Colon (tissue), 2 donors: ENCODE measurements at regions not wholly inside any gene's neighbourhood (a gene's known extent, or its start where the extent isn't known, plus 50 kb on each side); places are given as distances from the start of the nearest gene placed in this dataset.
"Not testable (repeated sequence)": the region's sequence is repeated elsewhere in the genome, so short reads cannot be mapped to it uniquely, and the experiment has no call there.

Source experiments
- FAIRE-seq: peaks from 2 replicates; lab custom pipeline; 2012; peaks lifted over from hg19 to GRCh38; lab: Jason Lieb, UNC
- donor health status: control.
- donor health status: control.

DNA sequence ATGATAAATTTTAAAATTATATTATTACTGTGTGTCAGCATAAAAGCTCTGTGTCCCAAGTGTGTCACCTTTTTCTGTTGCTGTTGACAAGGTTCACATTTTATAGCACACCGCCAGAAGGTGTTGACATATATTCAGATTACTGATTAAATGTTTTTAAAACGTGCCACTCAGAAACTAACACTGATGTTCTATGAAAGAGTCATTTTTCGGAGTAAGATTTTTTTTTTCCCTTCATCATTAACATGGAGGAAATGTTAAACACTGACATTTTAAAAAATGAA lies 197.5 kb downstream of the TM9SF2 start:
- FAIRE-seq, result no peak

GRCh38 chr13:99698010-99698815 lies 196.9 kb downstream of the TM9SF2 start:
- no peak for FAIRE-seq

DNA sequence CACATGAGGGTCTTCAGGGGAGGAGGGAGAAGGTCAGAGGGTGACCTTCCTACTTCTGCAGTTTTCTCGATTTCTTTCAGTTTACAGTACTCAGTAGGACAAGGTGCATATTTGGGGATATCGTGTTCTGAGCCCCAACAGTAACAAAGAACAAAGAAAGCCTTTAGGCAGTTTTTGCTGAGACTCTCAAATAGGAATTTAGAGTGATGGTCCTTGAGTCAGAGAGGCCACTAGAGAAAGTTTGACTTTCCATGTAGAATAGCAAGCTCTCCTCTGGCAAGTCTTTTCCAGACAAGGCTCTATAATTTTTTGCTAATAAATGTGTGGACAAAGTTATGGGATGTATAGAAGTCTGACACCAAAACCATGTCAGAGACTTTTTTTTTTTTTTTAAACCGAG lies 194.6 kb downstream of the TM9SF2 start:
- FAIRE-seq, result no peak

DNA sequence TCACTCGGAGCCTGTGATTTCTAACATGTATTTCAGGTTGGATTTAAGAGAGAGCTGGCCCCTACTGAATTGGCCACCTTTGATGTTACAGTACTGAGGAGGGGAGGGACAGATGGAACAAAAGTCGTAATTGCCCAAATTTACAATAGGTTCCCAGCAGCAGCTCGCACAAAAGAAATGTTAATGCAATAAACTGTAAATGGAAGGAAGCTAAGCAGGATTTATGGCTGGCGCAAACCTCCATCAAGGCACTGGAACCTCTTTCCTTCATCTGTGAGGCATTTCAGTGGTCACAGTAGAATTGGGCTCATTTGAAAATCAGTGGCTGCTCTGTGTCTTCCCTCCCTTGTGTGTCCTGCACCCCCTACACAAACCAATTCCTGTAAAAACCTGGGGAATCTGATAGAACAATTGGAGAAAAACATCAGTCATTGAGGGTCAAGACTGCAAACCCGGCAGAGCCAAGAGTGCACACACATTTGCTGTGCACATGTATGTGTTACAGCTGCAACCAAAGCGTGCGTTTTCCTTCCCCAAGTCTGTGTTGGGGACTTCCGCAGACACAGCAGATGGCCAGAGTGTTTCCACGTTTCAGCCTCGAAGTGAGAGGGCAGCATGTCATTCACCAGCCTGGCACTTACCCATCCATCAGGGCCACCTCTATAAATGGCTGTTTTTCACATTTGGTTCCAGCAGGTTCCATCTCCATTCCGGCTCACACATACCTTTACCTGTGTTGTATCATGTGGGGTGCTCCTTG lies 192.8 kb downstream of the TM9SF2 start:
- no peak for FAIRE-seq

DNA sequence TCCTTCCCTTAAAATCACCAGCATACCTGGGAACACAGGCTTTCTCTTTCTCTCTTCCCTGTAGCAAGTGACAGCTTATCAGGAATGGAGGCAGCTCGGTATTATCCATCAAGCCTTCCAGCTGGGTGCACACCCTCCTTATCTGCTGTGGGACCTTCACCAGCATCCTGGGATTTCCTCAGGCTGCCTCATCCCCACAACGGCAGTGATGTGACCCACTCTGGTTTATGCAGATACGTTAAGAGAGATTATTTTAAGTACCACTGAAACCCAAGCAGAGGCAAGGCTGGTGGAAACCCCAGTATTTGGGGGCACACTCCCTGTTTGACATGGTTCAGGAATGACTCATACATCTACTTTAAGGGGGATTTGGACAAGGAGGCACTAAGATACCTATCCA lies 192.1 kb downstream of the TM9SF2 start:
- FAIRE-seq, result no peak

DNA sequence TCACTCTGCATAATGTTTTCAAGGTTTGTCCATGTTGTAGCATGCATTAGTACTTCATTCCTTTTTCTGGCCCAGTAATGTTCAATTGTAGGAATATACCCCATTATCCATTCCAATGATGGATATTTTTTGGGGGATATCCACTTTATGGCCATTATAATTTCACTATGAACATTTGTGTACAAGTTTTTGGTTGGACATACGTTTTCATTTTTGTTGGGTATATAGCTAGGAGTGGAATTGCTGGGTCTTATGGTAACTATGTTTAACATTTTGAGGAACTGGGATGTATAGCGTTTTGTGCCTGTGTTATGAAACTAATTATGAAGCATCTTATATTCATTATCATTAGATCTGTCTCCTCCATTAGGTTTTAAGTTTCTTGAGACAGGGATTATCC lies 191.6 kb downstream of the TM9SF2 start:
- FAIRE-seq, result no peak

DNA sequence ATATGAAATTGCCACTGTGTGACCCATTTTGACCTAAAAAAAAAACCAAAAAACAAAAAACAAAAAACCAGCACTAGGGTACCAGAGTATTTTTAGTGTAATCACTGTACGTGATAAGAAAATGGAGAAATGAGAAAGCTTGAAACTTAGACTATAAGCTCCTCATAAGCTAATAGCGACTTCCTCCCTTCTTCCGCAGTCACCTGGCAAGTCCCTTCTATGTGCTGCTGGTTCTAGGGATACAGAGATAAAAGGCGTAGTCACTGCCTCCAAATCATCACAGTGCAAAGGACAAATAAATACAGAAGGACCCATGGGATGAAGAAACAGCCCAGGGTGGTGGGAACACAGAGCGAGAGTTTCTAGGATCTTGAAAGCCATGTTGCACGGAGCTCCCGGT lies 190.3 kb downstream of the TM9SF2 start:
- FAIRE-seq, result no peak

- FAIRE-seq, result no peak
These were observed 189.3 kb downstream of the TM9SF2 start for GRCh38 chr13:99690426-99691174.

GRCh38 chr13:99689955-99690354 lies 188.7 kb downstream of the TM9SF2 start:
- FAIRE-seq, result no peak

DNA sequence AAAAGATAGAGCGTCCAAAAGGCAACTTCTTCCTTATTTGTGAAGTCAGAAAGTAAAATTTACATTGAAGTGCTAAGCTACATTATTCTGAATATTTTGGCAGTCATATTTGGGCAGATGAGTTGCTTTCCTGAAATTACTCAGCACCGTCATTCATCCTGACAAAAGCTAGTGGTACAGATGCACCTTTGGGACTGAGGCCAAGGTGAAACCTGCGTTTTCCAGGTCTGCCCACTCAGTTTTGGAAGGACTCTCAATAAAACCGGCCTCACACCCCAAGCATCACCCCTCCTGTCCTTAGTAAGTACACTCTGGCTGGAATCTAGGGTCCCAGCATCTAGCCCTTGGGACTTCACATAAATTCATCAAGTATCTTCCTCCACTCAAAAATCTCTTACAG lies 187.5 kb downstream of the TM9SF2 start:
- no peak for FAIRE-seq

- no peak for FAIRE-seq
These were observed 186.6 kb downstream of the TM9SF2 start for GRCh38 chr13:99687723-99688397.

- FAIRE-seq, result no peak
These were observed 185.7 kb downstream of the TM9SF2 start for GRCh38 chr13:99686944-99687411.

DNA sequence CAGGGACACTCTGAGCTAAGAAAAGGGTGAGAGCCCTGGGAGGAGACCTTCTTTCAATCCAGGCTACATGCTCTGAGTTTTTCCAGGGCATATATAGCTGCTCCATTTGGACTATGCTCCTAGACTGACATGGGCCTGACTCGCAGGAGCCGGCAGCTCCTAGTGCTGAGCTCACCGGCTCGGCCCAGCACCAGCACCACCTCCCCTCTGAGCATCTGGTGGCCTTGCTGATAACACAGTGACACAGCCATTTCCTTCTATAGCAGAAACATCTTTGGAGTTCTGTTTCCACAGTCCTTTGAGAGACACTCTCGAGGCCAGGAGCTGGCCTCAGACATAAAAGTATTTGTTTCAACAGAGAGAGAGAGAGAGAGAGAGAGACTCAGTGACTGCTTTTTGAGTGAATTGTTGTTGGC lies 184.9 kb downstream of the TM9SF2 start:
- FAIRE-seq, result no peak

GRCh38 chr13:99681695-99682094 lies 180.4 kb downstream of the TM9SF2 start:
- FAIRE-seq, result no peak

DNA sequence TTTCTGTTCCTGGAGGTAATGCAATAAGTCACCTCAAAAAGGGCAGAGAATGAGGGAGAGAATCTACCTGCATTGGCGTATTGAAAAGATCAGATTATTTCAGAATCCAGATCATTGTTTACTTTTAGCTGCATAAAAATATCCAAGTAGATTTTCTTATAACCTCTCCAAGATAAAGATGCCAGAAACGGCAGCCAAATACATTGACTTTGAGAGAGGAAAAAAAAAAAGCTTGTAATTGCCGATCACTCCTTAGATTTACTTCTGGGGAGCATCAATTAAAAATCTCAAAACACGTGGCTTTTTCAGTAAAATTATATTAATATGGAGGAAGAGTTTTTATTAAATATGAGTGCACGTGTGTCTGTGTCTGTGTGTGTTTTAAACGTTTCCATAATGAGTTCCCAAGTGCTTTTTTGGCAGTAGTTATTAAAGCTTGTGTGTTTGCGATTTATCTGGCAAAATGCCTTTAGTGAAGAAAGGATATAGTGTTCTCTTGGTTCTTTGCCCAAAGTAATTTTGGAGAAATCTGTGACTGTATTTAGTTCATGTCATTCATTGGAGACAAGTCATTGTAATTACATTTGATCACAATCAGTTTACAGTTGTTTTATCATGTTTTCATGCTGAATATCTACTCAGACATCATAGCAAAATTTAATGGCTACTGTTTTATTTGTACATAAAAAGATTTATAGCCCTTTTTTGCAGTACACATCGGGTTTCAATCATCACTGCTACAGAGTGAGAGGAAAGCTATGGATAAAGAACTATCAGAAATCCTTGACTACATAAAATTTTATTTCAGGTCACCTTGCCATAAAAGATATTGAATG lies 176.1 kb downstream of the TM9SF2 start:
- FAIRE-seq, result no peak

GRCh38 chr13:99671746-99672145 lies 170.5 kb downstream of the TM9SF2 start:
- no peak for FAIRE-seq

DNA sequence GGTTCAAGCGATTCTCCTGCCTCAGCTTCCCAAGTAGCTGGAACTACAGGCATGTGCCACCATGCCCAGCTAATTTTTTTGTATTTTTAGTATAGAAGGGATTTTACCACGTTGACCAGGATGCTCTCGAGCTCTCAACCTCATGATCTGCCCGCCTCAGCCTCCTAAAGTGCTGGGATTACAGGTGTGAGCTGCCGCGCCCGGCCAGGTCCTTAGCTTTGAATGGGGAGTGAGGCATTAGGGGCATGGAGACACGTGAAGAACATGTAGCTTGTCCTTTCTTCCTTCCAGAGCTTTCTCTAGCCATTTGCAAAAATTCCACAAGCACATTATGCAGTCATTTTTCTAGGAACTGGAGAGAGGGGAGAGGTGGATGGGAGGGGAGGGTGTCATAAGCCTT lies 167.8 kb downstream of the TM9SF2 start:
- not testable (repeated sequence) for FAIRE-seq

GRCh38 chr13:99666146-99666805 lies 165.0 kb downstream of the TM9SF2 start:
- no peak for FAIRE-seq

- no peak for FAIRE-seq
These were observed 164.4 kb downstream of the TM9SF2 start for GRCh38 chr13:99665711-99666110.

- no peak for FAIRE-seq
These were observed 162.6 kb downstream of the TM9SF2 start for GRCh38 chr13:99663908-99664307.
